ENCODE measurements at regions not wholly inside any gene's neighbourhood (a gene's known extent, or its start where the extent isn't known, plus 50 kb on each side); places are given as distances from the start of the nearest gene placed in this dataset.
A peak's percentile ranks its signal among the peaks of the same experiment; 100 is the strongest.
"Not testable (repeated sequence)": the region's sequence is repeated elsewhere in the genome, so short reads cannot be mapped to it uniquely, and the experiment has no call there.

DNA sequence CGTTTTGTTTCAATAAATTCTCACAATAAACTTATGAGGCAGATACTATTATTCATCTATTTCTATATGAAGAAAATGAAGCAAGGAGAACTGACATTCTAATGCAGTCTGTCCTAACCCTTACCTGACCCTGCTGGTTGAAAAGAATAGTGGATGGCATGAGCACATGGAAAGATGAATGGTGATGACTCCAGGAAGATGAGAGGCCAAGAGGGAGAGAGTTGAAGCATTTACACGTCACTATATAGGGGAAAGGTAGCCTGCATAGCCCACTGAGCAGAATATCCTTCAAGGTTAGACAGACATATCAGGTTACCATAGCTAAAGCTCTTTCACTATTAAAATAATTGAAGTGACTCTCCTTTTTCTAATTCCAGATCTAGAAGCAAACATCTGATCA lies 163.9 kb upstream of the CDK1 start:
- no peak for DNase-seq

- DNase-seq = no peak
These were observed 164.8 kb upstream of the CDK1 start for GRCh38 chr10:60613434-60613833.

GRCh38 chr10:60611291-60611747 lies 167.0 kb upstream of the CDK1 start:
- DNase-seq = no peak

GRCh38 chr10:60607372-60607771 lies 170.9 kb upstream of the CDK1 start:
- DNase-seq = no peak

GRCh38 chr10:60606343-60607080 lies 171.8 kb upstream of the CDK1 start:
- DNase-seq = no peak

GRCh38 chr10:60605476-60605875 lies 172.8 kb upstream of the CDK1 start:
- no peak for DNase-seq

DNA sequence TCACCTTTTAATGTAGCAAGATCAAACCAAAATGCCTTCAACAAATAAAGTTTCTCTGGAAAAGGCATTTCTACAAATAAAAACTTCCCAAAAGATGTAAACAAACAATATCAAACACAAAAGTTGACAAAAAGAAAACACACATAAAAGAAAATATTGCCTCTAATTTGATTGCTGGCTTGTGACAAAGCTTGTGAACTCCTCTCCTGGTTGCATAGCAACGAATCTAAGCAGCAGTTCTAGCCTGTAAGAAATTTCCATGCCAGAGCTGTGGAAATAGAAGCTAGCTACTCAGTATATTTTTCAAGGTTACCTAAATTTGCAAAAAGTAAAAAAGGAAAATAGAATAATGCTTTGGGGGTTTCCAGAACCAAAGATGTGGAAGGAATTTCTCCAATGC lies 173.9 kb upstream of the CDK1 start:
- peak; percentile 19 for DNase-seq

DNA sequence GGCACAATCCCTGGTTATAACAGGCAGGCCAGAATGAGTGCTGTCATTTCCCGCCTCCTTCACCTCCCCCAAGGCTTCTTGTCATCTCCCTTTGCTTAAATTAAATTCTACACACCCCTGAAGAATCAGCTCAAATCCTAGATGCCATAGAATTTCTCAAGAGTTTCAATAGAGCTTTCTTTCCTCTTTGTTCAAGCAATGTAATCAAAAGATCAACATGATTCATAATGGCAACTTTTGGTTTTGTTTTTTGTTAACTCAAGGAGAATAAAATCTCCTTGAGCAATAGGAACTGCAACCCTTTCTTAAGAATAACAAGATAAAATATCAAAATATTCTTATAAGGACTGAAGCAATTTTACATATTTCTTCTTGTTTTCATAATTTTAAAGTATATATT lies 180.8 kb upstream of the CDK1 start:
- DNase-seq = no peak

DNA sequence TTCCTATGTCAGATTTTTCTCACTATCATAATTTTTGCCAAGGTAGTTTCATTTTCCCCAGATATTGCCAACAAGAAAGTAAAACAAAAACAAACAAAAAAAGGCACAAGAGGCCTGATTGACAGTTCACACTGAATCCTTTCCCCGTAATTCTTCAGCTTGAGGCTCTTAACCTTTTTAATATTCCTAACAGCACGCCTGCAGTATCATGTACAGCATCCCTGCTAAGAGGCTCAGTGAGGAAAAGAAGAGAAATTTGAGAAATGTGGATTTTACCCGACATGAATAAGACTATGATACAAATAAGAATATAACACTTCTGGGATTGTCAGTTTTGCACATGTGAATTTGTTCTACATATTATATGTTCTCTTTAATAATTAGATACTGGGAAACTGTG lies 182.4 kb upstream of the CDK1 start:
- DNase-seq = no peak

DNA sequence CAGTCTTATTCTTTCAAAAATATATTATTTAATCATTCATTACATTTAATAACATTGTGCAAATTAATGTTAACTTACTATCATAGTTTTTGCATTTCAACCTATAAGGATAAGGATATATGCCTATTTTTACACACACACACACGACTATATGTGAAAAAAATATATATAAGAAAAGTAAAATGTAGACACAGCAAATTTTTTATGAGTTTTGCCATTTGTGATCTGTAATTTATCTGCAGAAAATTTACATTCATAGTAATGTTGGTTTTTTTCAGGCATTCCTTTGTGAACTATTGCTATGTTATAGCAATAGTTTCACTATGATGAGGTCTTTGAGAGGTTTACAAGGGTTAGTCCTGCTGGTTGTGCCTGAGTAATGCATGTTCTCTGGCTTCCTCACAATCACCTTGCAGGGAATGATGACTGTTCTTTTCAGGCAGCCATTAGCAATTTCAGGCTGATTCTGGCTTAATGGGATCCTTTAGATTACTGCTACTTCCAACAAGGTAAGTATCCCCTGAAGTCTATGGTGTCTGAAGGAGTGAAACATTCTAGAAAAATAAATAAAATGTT lies 183.7 kb upstream of the CDK1 start:
- DNase-seq = no peak

GRCh38 chr10:60591119-60591518 lies 187.2 kb upstream of the CDK1 start:
- DNase-seq = no peak

GRCh38 chr10:60589376-60589775 lies 188.9 kb upstream of the CDK1 start:
- DNase-seq = no peak

- DNase-seq = not testable (repeated sequence)
These were observed 192.1 kb upstream of the ANK3 start for GRCh38 chr10:60581782-60582181.

- DNase-seq = no peak
These were observed 188.5 kb upstream of the ANK3 start for GRCh38 chr10:60578217-60578616.

GRCh38 chr10:60576130-60577069 lies 186.7 kb upstream of the ANK3 start:
- DNase-seq = no peak

DNA sequence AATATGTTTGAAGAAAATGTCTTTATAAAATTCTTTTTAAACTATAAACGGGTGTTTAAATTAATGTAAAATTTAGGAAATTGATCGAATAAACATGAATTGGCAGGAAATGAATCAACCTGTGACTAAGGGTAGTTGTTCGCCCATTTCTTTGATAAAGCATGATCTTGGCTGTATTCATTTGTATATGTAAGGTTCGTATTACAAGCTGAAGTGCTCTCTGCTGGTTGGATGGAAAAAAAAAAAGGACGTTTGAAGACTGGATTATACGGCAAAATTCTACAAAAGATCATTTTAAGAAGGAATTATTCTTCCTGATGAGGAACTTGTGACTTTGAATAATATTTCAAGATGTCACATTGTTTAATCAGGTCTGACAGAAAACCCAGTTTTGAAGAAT lies 185.4 kb upstream of the ANK3 start:
- DNase-seq = no peak

GRCh38 chr10:60574388-60574787 lies 184.7 kb upstream of the ANK3 start:
- DNase-seq = no peak

DNA sequence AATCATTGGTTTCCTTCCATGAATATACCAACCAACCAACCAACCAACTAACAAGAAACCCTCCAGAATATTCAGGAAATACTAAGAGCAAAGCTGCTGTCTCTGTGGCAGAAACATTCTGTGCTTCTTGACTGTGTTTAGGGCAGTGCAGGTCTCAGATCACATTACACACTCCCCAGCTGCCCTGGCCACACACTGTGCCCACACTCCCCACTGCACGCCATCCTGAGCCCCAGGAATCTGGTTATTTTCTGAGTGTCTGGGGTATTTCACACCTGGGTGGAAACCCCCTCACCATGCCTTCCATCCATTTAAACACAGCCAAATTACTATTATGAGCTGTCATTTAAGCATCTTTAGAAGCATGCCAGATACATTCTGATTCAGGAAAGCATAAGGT lies 183.7 kb upstream of the ANK3 start:
- DNase-seq = no peak

DNA sequence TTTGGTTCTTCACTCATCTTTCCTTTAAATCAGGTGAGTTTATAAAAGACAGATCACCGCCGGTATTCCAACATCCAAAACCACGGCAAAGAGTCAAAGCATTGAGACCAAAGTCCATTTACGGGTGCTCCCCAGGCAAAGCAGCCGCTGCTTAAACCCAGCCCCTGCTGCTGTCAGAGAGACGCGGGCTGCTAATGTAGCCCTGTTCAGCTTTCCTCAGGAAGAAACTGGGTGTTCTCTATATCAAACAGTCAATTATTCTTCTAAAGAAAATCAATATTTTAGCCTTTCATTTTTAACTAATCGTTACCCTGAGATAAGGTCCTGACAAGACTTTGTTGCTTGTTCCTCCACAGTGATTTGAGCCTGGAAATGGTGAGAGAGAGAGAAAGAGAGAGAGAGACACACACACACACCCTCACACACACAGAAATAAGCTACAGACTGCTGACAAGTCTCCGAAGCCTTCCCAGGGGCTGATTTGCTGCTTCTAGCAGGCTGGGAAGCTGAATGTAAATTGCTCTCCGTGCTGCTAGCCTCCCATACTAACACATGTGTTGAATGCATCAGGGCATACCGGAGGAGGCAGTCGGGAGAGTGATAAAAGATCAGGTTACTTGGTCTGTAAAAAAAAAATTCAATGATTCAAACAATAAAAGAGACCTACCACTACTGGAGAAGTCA lies 183.0 kb upstream of the ANK3 start:
- DNase-seq = peak; percentile 66

GRCh38 chr10:60570896-60571295 lies 181.2 kb upstream of the ANK3 start:
- DNase-seq = no peak

DNA sequence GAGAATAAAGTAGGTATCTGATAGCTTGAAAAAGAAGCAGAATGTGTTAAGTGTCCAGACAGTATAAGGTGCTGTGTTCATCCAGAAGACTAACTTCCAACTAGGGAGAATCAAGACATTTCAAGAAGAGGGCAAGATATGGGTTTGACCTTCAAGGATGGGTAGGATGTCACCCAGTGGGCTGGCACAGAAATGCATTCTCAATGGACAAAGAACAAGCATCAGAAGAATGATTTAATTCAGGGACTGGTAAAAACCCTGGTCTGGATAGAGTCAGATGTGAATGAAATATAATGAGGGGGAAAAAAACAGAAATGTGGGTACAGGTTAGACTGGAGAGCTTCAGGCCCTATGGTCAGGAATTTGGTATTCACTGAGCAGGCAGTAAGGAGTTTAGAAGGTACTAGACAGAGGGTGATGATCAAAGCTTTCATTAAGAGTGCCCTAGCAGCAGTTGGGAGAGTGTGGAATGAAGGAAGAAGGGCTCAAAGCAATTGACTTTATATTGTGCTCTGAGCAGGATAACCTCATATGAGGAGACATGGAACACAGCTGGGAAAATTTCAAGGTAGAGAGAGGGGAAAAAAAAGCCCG lies 180.7 kb upstream of the ANK3 start:
- no peak for DNase-seq

DNA sequence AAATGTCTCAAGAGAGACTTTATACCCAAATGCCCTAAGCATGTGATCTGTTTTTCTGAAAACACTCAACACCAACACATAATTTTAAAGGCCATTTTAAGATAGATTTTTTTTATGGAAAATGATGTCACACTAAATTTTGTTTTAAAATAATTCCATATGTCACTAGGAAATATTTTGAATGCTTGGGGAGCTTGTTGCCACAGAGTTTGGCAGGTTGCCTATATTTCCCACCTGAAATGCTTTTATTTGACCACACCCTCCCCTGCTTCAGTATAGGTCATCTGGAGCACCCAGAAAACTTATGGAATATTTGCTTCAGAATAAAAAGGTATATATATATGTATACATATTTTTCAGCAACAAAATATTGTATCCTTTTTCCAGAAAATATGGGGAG lies 180.0 kb upstream of the ANK3 start:
- no peak for DNase-seq

All from hindlimb muscle (tissue), 1 donor.